GM19238 (cell line): ENCODE measurements at regions not wholly inside any gene's neighbourhood (a gene's known extent, or its start where the extent isn't known, plus 50 kb on each side); places are given as distances from the start of the nearest gene placed in this dataset.

Experiments used
- DNase-seq: peaks from one replicate; pipeline ENCODE4 v3.0.0; 2011; ENCODE audit warnings: low spot score; ENCODE audit not compliant: insufficient read length

GRCh38 chr2:105652014-105652796 lies 92.5 kb upstream of the NCK2 start:
- DNase-seq, result no peak

DNA sequence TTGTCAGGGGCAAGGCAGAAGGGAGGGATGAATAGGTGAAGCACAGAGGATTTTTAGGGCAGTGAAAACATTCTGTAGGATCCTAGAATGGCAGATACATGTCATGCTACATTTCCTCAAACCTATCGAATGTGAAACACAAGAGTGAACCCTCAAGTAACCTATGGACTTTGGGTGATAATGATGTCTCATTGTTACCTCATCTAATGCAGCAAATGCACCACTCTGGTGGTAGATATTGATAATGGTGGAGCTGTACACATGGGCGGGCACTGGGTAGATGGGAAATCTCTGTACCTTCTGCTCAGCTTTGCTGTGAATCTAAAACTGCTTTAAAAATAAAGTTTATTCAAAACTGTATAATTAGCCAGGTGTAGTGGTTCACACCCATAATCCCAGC lies 95.2 kb upstream of the NCK2 start:
- DNase-seq, result no peak

GRCh38 chr2:105647731-105648130 lies 97.0 kb upstream of the NCK2 start:
- no peak for DNase-seq

- no peak for DNase-seq
These were observed 98.0 kb upstream of the NCK2 start for GRCh38 chr2:105646774-105647076.

GRCh38 chr2:105645938-105646773 lies 98.6 kb upstream of the NCK2 start:
- no peak for DNase-seq

DNA sequence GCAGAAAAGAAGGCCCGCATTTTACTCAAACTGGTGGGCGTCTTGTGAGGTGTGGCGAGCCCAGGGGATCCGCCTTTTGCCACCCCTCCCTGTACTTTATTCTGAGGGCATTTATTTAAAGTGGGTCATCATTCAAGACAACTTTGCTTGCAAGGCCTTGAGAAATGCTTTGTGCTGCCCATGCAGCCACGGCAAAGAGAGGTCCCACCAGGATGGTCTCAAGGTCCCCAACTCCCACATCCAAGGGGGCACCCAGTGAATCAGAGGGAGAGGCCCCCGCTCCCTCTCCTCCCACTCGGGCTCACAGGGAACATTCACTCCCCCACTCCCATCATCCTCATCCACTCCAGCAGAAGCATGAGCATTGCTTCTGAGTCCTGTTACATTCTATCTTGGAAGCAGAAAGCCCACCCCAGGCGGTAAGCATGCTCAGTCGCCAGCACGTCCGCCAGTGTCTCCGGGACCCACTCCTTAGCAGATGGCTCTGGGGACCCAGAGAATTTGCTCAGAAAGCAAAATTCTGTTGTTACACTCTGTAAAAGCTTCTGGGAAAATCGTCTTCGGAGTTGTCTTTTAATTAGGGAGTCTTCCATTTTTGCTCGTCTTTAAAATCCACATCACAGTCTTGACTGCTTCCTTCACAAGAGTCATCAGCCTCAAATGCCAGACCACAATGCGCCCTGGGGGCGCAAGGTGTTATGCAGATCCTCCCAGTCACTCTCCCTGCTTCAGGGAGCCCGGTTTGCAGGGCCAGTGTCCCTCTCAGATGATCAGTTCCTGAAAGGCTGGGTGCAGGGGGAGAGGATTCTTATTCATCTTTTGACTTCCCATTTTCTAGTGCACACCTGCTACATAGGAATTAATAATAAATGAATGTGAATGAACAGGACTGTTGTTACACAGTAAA lies 99.4 kb upstream of the NCK2 start:
- DNase-seq, result no peak

GRCh38 chr2:105644174-105644980 lies 100.3 kb upstream of the NCK2 start:
- DNase-seq, result no peak

- no peak for DNase-seq
These were observed 101.1 kb upstream of the NCK2 start for GRCh38 chr2:105643405-105644173.

DNA sequence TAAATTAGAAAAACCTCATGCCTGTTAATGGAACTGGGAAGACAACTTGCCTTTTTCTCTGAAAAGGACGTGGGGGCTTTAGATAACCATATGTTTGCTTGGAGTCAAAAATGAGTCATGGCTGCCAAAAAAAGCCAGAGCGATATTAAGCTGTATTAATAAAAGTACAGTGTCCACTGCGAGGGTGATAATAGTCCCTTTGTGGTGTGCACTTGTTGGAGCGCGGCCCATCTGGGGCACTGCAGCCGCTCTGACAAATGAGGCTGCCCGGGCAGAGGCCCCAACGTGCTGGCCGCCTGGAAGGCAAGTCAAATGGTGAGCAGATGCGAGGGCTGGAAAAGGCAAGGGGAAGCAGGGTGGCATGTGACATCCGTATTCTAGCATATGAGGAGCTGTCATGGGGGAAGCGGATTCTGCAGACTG lies 103.3 kb upstream of the NCK2 start:
- DNase-seq, result no peak

- no peak for DNase-seq
These were observed 104.5 kb upstream of the NCK2 start for GRCh38 chr2:105640246-105640645.

DNA sequence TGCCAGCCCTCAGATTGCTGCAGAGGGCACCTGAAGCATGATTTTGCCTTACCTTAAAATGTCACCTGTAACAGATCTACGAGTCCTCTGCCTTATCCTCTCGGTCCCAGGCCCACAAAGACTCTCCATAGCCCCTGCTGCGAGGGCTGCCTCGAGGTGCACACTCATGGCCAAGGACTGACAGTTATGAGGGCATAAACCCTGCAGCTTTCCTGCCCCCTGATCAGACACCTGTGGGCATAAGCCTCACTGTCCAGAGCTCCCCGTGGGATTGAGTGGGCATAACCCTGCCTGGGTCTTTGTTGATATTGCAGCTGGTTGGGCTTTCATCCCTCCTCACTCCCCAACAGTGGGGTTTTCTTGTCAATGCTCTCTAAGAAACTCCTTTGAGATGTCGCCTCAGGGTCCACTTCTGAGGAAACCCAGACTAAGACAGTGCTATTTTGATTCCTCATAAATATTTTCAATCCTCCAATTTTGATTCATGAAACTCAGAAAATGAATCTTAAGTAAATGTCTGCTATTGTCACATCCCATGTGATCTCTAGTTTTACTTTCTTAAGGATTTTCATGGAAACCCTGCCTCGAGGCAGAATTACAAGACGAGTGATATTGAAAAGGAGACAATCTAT lies 108.5 kb upstream of the NCK2 start:
- no peak for DNase-seq

DNA sequence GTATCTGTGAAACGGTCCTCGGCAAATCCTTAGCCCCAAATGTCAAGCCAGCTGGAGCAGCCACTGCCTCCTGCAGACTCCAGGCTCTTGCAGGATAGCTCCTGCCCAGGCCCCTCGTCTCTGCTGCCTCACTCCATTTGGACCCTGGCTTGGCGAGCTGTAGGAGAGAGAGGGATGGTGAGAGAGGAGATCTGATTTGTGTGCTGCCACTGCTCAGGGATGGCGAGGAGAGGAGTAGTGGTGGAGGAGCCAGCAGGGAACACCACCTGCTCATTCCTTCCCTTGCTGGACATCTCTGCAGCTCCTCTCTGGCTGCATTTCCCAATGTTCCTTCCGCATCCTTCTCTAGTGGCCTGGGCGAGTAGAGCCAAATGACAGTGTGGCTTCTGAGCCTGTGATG lies 109.1 kb upstream of the NCK2 start:
- DNase-seq, result no peak

- DNase-seq, result no peak
These were observed 110.5 kb upstream of the NCK2 start for GRCh38 chr2:105634198-105634597.

DNA sequence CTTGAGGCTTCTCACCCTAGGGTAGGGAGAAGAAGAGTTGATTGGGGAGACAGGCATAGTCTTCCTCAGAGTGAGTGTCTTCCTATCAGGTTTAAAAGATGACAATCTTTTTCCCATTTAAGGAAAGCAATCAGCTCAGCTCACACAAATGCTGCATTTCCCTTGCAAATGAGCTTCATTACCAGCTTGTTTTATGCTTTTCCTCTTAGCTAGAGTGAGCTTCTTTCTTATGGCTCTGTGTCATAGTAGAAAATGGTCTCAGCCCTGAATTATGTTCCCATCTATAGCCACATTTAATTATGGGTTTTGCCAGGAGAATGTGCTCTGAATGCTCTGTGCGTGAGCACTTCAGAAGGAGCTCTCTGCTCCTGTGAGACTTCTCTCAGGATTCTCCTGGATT lies 112.8 kb upstream of the NCK2 start:
- DNase-seq, result no peak

- DNase-seq, result no peak
These were observed 113.7 kb upstream of the NCK2 start for GRCh38 chr2:105631011-105631410.

DNA sequence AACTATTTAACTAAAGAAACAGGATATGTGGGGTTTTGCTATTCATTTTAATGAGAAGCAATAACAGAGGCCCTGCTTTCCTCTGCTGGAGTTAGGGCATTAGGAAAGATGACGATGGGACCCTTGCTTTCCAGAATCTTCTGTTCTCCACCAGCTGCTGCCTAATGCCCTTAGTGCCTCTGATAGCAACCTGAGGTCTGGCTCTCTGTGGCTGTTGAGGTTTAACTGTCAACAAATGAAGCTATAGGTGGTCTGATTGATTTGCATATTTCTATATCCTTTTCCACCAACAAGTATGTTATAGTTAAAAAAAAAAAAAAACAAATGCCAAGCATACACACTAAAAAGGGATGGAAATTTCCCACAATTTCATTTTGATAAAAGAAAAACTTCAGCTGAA lies 115.1 kb upstream of the NCK2 start:
- no peak for DNase-seq

GRCh38 chr2:105627534-105627933 lies 117.2 kb upstream of the NCK2 start:
- no peak for DNase-seq

GRCh38 chr2:105626966-105627340 lies 117.8 kb upstream of the NCK2 start:
- no peak for DNase-seq

DNA sequence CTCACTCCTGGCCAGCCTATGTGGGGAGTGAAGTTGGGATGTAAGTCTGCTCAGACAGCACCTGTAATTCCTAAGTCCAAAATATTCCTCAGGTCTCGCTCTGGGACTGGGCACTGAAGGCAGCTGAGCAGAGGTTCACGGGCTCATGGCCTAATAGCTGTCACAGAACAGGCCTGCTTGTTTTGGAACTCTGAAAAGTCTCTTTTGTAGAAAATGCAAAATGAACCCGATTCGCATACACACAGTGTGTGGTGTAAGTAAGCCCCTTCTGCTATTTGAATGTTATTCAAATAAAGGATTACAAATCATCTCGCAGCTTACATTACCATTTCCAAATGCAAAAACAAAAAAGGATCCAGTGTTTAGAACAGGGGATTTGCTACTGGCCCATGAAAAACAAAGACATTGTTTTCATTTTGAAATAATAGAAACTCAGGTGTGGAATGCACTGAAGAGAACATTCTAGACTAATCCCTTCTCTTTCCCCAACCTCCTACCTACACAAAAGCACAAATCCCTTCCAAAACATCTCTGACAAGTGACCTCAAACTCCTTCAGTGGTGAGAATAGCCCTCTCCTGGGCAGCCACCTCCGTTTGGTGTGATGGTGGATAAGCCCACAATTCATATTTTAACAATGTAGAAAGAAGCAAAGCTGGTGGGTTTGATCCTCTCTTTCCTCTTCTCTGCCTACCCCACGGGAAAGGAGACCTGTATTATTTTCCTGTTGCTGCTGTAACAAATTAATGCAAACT lies 118.3 kb upstream of the NCK2 start:
- no peak for DNase-seq
